A204.1 (cell line): ENCODE measurements at regions not wholly inside any gene's neighbourhood (a gene's known extent, or its start where the extent isn't known, plus 50 kb on each side); places are given as distances from the start of the nearest gene placed in this dataset.

ENCODE experiments used
- FAIRE-seq: peaks from 2 replicates; lab custom pipeline; 2012; peaks lifted over from hg19 to GRCh38; lab: Jason Lieb, UNC

DNA sequence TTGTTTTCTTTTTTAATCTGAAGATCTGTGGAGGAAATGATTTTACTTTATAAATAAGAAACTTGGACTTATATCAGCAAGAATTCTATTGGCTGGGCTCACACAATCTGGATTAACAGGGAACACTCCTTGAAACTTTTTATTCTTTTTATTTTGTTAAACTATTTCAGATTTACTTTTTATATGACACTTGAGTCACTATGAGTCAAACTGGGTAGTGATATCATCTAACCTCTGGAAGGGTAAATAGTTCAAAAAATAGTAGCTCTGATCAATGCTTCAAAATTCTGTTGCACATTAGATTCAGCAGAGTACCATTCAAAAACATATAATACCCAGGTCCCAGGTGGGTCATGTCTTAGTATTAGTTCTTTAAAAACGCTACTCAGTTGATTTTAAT lies 55.1 kb upstream of the NBEA start:
- FAIRE-seq: no peak
